ENCODE measurements at regions not wholly inside any gene's neighbourhood (a gene's known extent, or its start where the extent isn't known, plus 50 kb on each side); places are given as distances from the start of the nearest gene placed in this dataset.

DNA sequence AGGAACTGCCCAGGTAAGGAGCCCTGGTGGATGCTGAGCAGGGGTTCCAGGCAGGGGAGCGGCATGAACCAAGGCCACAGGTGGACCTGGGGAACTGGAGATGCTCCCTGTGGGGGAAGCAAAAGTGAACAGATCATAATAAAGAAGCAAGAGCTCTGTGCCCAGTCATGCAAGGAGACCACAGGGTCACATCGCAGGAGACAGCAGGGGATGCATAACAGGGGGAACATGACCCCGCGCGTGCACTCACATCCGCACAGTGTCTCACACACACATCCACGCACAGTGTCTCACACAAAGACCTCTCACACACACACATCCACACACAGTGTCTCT is 473.3 kb upstream of the HS6ST1 start:
- intact Hi-C loops (cut with DNase I) = no loop called here
- no peak for DNase-seq (ENCODE audit: low spot score)

GRCh38 chr2:128792476-128793054 is 473.9 kb upstream of the HS6ST1 start:
- intact Hi-C loops (cut with DNase I) = no loop called here

GRCh38 chr2:128793404-128793803 is 474.7 kb upstream of the HS6ST1 start:
- DNase-seq (ENCODE audit: low spot score) = no peak
- intact Hi-C loops (cut with DNase I) = no loop called here

More at GRCh38 chr2:128792476-128793054, 473.9 kb upstream of the HS6ST1 start:
- no peak for DNase-seq (ENCODE audit: low spot score)

GRCh38 chr2:128794285-128794684 is 475.6 kb upstream of the HS6ST1 start:
- intact Hi-C loops (cut with DNase I) = no loop called here
- DNase-seq (ENCODE audit: low spot score) = no peak

DNA sequence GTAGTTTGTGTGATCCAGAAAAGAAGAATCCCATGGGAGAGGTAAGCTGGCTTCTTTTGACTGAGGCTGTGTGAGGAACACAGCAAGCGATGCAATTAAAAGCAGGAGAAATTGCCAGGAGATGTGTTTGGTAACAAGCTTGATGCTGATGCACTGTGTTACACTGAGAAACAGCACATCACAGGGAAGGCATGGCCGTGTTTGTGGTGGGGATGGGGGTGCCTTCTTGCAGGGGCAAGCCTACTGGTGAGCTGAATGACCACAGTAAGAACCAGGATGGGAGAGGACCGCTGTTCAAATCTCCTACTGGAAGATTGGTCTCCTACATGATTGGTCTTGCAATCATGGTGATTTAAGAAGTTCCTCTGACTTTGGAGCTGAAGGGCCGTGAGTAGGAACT is 477.7 kb upstream of the HS6ST1 start:
- intact Hi-C loops (cut with DNase I) = no loop called here
- DNase-seq (ENCODE audit: low spot score) = no peak

DNA sequence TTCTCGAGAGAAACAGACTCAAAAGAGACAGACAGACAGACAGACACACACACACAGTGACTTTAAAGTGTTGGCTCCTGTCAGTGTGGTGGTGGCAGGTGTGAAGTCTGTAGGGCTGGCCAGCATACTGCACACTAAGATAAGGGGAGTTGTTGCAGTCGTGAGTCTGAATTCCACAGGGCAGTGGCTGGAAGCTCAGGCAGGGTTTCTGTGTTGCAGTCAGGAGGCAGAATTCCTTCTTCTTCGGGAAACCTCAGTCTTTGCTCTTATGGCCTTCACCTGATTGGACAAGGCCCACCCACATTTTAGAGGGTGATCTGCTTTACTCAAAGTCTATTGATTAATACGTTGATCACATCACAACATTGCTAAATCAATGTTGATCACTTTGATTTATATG is 478.4 kb upstream of the HS6ST1 start:
- peak; percentile 46 for DNase-seq (ENCODE audit: low spot score)
- intact Hi-C loops (cut with DNase I) = no loop called here

GRCh38 chr2:128797533-128797932 is 478.9 kb upstream of the HS6ST1 start:
- intact Hi-C loops (cut with DNase I) = no loop called here
- DNase-seq (ENCODE audit: low spot score) = peak; percentile 41

- DNase-seq (ENCODE audit: low spot score) = peak; percentile 35
- intact Hi-C loops (cut with DNase I) = no loop called here
Observed at GRCh38 chr2:128797937-128798336, 479.3 kb upstream of the HS6ST1 start.

DNA sequence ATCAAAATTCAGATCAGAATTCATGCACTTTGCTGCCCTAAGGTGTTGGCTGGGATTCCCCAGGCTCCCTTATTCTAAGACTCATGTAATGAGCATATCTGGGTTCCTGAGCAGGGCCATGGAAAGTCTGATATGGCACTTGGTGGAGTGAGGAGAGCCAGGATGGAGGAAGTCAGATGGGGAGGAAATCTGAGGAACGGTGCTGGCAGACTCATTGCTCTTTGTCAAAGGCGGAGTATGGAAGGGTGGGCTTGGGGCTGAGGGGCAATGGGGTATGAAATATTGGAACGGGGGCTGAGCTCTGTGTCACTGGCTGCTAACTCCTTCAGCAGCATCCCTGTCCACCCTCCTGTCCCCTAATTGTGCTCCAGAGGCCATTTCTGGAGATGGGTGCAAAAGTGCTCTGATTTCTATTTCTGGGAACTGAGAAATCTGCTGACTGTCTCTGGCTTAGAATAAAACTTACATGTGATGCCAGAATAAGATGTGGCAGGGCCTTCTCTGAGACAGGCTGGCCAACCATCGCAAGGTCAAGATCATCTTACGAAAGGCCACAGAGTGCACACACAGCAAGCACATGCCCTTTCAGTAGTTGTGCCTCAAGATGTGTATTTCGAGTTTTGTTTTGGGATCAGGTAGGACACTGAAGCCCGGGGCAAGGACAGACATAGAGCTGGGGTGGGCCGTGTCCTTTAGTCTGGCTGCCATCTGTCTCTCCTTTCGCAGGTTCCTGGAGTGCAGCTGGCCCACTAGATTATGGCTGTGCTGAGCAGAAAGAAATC is 480.0 kb upstream of the HS6ST1 start:
- peak; percentile 38 for DNase-seq (ENCODE audit: low spot score)

DNA sequence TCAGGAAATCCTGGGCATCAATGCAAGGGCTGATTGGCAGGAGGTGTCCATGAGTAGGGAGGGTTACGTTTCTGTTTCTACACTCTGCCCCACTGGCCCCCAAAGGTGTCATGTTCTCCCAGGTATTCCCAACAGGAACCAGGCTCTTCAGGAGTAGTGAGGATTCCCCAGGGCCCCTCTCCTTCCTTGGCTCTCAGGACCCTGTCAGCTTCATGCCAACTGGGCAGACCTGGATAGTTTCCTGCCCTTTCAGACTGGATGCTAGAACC is 480.6 kb upstream of the HS6ST1 start:
- intact Hi-C loops (cut with DNase I) = no loop called here
- no peak for DNase-seq (ENCODE audit: low spot score)

More for the DNA sequence above, 480.0 kb upstream of the HS6ST1 start:
- intact Hi-C loops (cut with DNase I) = no loop called here

DNA sequence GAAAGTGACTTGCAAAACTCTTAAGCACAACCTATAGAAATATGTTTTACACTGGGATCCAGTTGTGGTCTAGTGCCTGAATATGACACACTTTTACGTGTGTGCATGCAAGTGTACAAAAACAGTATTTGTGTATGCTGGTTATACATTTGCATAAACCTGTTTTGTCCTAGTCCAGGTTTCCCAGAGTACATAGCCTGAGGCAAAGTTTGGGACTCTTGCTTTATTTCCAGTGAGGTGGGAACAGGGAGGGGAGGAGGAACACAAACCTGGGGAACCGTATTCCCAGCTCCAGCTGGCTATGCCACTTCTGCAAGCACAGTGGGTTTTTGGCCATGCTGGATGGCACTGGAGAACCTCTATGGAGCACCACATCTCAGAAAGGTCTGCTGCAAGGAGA is 481.1 kb upstream of the HS6ST1 start:
- intact Hi-C loops (cut with DNase I) = no loop called here
- DNase-seq (ENCODE audit: low spot score) = no peak

DNA sequence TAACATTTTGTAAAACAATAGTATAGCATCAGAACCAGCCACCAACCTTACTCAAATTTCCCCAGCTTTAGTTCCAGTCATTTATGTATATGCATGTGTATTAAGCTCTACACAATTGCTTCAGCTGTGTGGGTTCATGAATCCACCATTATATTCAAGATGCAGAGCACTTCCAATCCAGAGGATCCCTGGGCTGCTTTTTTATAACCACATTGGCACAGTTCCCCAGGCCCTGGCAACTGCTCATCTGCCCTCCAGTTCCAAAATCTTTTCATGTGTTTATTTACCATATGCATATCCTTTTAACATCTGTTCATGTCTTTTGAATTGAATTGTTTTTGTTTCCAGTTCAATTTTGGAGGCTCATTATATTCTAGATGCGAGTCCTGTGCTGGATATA is 482.9 kb upstream of the HS6ST1 start:
- intact Hi-C loops (cut with DNase I) = no loop called here
- no peak for DNase-seq (ENCODE audit: low spot score)

GRCh38 chr2:128803222-128803621 is 484.6 kb upstream of the HS6ST1 start:
- intact Hi-C loops (cut with DNase I) = no loop called here
- DNase-seq (ENCODE audit: low spot score) = no peak

- no peak for DNase-seq (ENCODE audit: low spot score)
- intact Hi-C loops (cut with DNase I) = no loop called here
Observed at GRCh38 chr2:128805237-128805636, 486.6 kb upstream of the HS6ST1 start.

DNA sequence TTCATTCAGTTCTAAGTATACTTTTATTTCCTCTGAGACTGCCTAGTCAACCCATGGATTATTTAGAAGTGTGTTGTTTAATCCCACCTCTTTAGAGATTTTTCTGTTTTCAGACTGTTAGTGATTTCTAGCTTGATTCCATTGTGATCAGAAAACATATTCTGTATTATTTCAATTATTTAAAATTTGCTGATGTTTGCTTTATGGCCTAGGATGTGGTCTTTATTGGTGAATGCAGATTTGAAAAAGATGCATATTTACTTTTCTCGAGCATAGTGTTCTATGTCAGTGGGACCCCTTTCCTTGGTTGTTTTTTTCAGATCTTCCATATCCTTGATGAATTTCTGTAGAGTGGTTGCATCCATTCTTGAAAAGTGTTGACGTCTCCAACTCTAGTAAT is 487.2 kb upstream of the HS6ST1 start:
- no peak for DNase-seq (ENCODE audit: low spot score)
- intact Hi-C loops (cut with DNase I) = no loop called here

- intact Hi-C loops (cut with DNase I) = no loop called here
- no peak for DNase-seq (ENCODE audit: low spot score)
Observed at GRCh38 chr2:128807317-128807716, 488.6 kb upstream of the HS6ST1 start.

- DNase-seq (ENCODE audit: low spot score) = no peak
- intact Hi-C loops (cut with DNase I) = no loop called here
Observed at GRCh38 chr2:128808462-128809258, 490.0 kb upstream of the HS6ST1 start.

DNA sequence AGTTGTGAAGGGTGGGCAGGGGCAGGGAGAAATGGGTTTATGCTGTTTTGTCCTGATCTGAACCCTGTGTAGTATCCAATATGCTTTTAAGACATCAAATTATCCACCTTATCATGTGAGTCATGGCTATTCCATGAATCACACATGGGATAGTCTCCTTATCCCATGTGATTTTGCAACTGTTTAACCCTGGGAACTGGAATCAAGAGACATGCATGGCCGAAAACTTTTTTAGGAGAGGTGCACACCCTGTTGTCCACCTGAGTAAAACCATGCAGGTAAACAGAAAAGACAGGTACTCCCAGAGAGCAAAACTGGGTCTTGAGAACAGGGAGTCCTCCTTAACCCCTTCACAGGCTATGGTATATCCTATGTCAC is 490.6 kb upstream of the HS6ST1 start:
- intact Hi-C loops (cut with DNase I) = no loop called here
- DNase-seq (ENCODE audit: low spot score) = no peak

DNA sequence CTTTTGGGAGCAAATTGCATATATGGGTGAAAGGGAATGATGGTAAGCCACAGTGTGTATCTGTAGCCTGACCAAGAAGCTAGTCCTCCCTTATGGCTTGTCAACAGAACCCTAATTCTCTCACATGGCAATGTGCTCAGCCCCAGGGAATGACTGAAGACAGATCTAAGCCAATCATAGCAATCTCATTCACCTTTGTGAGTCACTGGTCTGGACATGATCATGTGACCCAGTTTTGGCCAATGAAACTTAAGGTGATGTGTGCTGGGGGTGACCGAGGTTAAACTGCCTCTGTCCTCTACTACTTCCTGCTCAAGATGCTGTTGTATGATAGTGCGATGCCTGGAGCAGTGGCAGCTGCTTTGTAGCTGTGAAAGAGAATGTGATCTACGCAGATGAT is 491.2 kb upstream of the HS6ST1 start:
- intact Hi-C loops (cut with DNase I) = no loop called here
- no peak for DNase-seq (ENCODE audit: low spot score)

DNA sequence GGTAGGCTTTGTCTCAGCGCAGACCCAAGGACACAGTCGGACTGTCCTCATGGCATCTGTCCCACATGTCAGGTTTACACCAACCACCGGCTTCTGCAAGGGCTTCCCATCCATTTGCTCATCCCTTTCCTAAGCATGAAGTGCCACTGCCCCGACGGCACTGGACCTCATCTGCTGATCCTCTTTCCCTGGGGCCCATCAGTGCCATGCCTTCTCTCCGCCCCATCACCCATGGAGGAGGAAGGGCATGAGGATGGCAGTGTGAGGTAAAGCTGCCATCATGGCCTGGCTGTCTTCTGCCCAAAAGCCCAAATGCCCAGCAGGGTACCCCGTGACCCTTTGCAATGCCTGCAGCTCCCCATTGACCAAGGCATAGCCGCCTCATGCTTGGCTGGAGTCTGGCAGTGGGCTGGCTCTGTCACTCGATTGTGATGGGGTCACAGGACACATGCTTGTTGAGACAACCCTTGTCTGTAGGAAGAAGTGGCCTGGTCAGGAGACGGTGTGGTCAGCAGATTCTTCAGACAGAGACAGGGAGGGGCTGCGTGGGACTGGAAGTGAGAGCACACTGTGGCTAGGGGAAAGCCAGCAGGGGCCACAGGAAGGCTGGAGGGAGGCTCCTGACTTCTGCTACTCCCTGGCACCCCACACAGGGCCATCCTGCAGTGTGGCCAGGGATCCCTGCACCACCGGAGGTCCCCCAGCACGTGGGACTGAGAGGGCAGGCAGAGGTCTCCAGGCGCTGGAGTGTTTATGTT is 493.7 kb upstream of the HS6ST1 start:
- DNase-seq (ENCODE audit: low spot score) = no peak
- intact Hi-C loops (cut with DNase I) = no loop called here
